Neural cell (in vitro differentiated cells): ENCODE measurements at regions not wholly inside any gene's neighbourhood (a gene's known extent, or its start where the extent isn't known, plus 50 kb on each side); places are given as distances from the start of the nearest gene placed in this dataset.

Source experiments
- H2AFZ ChIP-seq: fragments of 200-600, 300-800 bp; sonication (generic), shearing (Covaris generic); 2 replicates; pipeline ENCODE4 v1.6.0; 2014; ENCODE audit warnings: low read depth, mild to moderate bottlenecking, antibody characterized with exemption, low read length, moderate library complexity
- H3F3A ChIP-seq: fragments of 200-600 bp; shearing (Covaris generic); 2 replicates; pipeline ENCODE4 v1.6.1; 2016; ENCODE audit warnings: mild to moderate bottlenecking, moderate library complexity, mixed read lengths, antibody characterized with exemption, low read length; ENCODE audit not compliant: insufficient read depth, poor library complexity, severe bottlenecking
- H3K27ac ChIP-seq: fragments of 200-600, 300-800 bp; sonication (generic), shearing (Covaris generic); 2 replicates; pipeline ENCODE4 v1.5.1; 2014; ENCODE audit warnings: mild to moderate bottlenecking, low read length, moderate library complexity
- H3K27me3 ChIP-seq: fragments of 300-800, 200-600 bp; sonication (generic), shearing (Covaris generic); 2 replicates; pipeline ENCODE4 v1.6.0; 2014; ENCODE audit warnings: mild to moderate bottlenecking, low read depth, low read length, moderate library complexity; ENCODE audit not compliant: insufficient read depth
- H3K36me3 ChIP-seq: fragments of 300-800, 200-600 bp; sonication (generic), shearing (Covaris generic); 2 replicates; pipeline ENCODE4 v1.5.1; 2014; ENCODE audit warnings: mild to moderate bottlenecking, antibody characterized with exemption, low read length, moderate library complexity; ENCODE audit not compliant: insufficient read depth
- H3K4me2 ChIP-seq: fragments of 300-800, 200-600 bp; sonication (generic), shearing (Covaris generic); 2 replicates; pipeline ENCODE4 v1.6.0; 2014; ENCODE audit warnings: mild to moderate bottlenecking, low read length
- H3K4me3 ChIP-seq: fragments of 300-800, 200-600 bp; sonication (generic), shearing (Covaris generic); 2 replicates; pipeline ENCODE4 v1.5.1; 2014; ENCODE audit warnings: mild to moderate bottlenecking, low read length, moderate library complexity
- H3K79me2 ChIP-seq: fragments of 200-600 bp; shearing (Covaris generic); replicated peaks from 2 replicates; pipeline ENCODE4 v1.6.0; 2014; ENCODE audit warnings: mild to moderate bottlenecking, low read length, moderate library complexity; ENCODE audit not compliant: insufficient read depth
- H3K9ac ChIP-seq: fragments of 300-800, 200-600 bp; sonication (generic), shearing (Covaris generic); 2 replicates; pipeline ENCODE4 v1.6.1; 2016; ENCODE audit warnings: mild to moderate bottlenecking, low read length, mixed read lengths
- H3K9me2 ChIP-seq: fragments of 200-600 bp; shearing (Covaris generic); 2 replicates; pipeline ENCODE4 v1.6.1; 2016; ENCODE audit warnings: mild to moderate bottlenecking, low read length, mixed read lengths; ENCODE audit not compliant: insufficient read depth
- H3K9me3 ChIP-seq: fragments of 200-600, 300-800 bp; sonication (generic), shearing (Covaris generic); 2 replicates; pipeline ENCODE4 v1.6.1; 2016; ENCODE audit warnings: mild to moderate bottlenecking, mixed run types, low read length, moderate library complexity, mixed read lengths
- H4K20me1 ChIP-seq: fragments of 200-600 bp; shearing (Covaris generic); 2 replicates; pipeline ENCODE4 v1.6.1; 2016; ENCODE audit warnings: mild to moderate bottlenecking, mixed run types; ENCODE audit not compliant: insufficient read depth
- EP300 ChIP-seq: fragments of 450-650 bp; conservative IDR thresholded peaks from 2 replicates; pipeline ENCODE4 v1.6.1; 2014; ENCODE audit warnings: antibody characterized with exemption, mild to moderate bottlenecking, moderate library complexity; ENCODE audit not compliant: poor library complexity, severe bottlenecking
- EZH2 ChIP-seq: fragments of 200-600, 300-800 bp; shearing (Covaris generic), sonication (generic); IDR thresholded peaks from 2 replicates; pipeline ENCODE4 v1.6.1; 2014; ENCODE audit warnings: antibody characterized with exemption, low read length, borderline replicate concordance, mild to moderate bottlenecking; ENCODE audit not compliant: insufficient read depth, poor library complexity, severe bottlenecking
- MXI1 ChIP-seq: fragments of 450-650 bp; conservative IDR thresholded peaks from 2 replicates; pipeline ENCODE4 v1.6.1; 2014; ENCODE audit warnings: antibody characterized with exemption, mild to moderate bottlenecking; ENCODE audit not compliant: poor library complexity, severe bottlenecking
- POLR2AphosphoS5 ChIP-seq: IDR thresholded peaks from 2 replicates; pipeline ENCODE4 v1.6.1; 2012
- RAD21 ChIP-seq: fragments of 450-650 bp; conservative IDR thresholded peaks from 2 replicates; pipeline ENCODE4 v1.6.1; 2014; ENCODE audit warnings: antibody characterized with exemption, mild to moderate bottlenecking, moderate library complexity
- REST ChIP-seq: IDR thresholded peaks from 2 replicates; pipeline ENCODE4 v1.6.1; 2012; ENCODE audit warnings: borderline replicate concordance
- SMC3 ChIP-seq: fragments of 450-650 bp; conservative IDR thresholded peaks from 2 replicates; pipeline ENCODE4 v1.6.1; 2014; ENCODE audit warnings: antibody characterized with exemption, mild to moderate bottlenecking, moderate library complexity; ENCODE audit not compliant: poor library complexity
- TAF1 ChIP-seq: IDR thresholded peaks from 2 replicates; pipeline ENCODE4 v1.6.1; 2012; ENCODE audit warnings: low read depth
- TF ChIP-seq, protein P1 (sequence below): fragments of 450-650 bp; IDR thresholded peaks from 2 replicates; pipeline ENCODE4 v1.5.1; 2014; ENCODE audit warnings: antibody characterized with exemption, mild to moderate bottlenecking, moderate library complexity; ENCODE audit not compliant: poor library complexity, severe bottlenecking

GRCh38 chr5:61842840-61843239 lies 463.2 kb upstream of the KIF2A start:
- Histone ChIP-seq H3K4me2 (no peak overlapping the region), H3K9ac (no peak overlapping the region), H3K27me3 (no peaks in the 10 kb centered on the region), H3K27ac (no peak overlapping the region), H3F3A (no peaks in the 10 kb centered on the region), H3K36me3 (no peaks in the 10 kb centered on the region), H3K9me2 (no peaks in the 10 kb centered on the region), H2AFZ (no peak overlapping the region), H3K4me3 (no peak overlapping the region), H3K9me3 (no peaks in the 10 kb centered on the region), H3K79me2 (no peaks in the 10 kb centered on the region), H4K20me1 (no peaks in the 10 kb centered on the region)
- TF ChIP-seq TAF1 (no peak), POLR2AphosphoS5 (no peak), EZH2 (no peak), RAD21 (no peak), SMC3 (no peak), REST (no peak), EP300 (no peak), MXI1 (no peak)
- TF ChIP-seq, protein P1, sequence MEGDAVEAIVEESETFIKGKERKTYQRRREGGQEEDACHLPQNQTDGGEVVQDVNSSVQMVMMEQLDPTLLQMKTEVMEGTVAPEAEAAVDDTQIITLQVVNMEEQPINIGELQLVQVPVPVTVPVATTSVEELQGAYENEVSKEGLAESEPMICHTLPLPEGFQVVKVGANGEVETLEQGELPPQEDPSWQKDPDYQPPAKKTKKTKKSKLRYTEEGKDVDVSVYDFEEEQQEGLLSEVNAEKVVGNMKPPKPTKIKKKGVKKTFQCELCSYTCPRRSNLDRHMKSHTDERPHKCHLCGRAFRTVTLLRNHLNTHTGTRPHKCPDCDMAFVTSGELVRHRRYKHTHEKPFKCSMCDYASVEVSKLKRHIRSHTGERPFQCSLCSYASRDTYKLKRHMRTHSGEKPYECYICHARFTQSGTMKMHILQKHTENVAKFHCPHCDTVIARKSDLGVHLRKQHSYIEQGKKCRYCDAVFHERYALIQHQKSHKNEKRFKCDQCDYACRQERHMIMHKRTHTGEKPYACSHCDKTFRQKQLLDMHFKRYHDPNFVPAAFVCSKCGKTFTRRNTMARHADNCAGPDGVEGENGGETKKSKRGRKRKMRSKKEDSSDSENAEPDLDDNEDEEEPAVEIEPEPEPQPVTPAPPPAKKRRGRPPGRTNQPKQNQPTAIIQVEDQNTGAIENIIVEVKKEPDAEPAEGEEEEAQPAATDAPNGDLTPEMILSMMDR = no peak

GRCh38 chr5:61850696-61851095 lies 455.3 kb upstream of the KIF2A start:
- no peak for TF ChIP-seq MXI1
- TF ChIP-seq SMC3 = no peak
- no peak for TF ChIP-seq EP300
- no peak for TF ChIP-seq TAF1
- no peak for TF ChIP-seq POLR2AphosphoS5
- no peak for TF ChIP-seq REST
- TF ChIP-seq RAD21 = no peak
- TF ChIP-seq EZH2 = no peak
- TF ChIP-seq, protein P1 = no peak
- no peak overlapping the region for H3K27ac ChIP-seq
- H3K79me2 ChIP-seq = no peaks in the 10 kb centered on the region
- H3K9me2 ChIP-seq = no peaks in the 10 kb centered on the region
- no peaks in the 10 kb centered on the region for H4K20me1 ChIP-seq
- H2AFZ ChIP-seq = no peak overlapping the region
- H3K9me3 ChIP-seq = no peaks in the 10 kb centered on the region
- H3K4me2 ChIP-seq = no peak overlapping the region
- no peak overlapping the region for H3K4me3 ChIP-seq
- no peak overlapping the region for H3K9ac ChIP-seq
- H3K36me3 ChIP-seq = no peaks in the 10 kb centered on the region
- no peaks in the 10 kb centered on the region for H3K27me3 ChIP-seq
- H3F3A ChIP-seq = no peaks in the 10 kb centered on the region
